ENCODE measurements at regions not wholly inside any gene's neighbourhood (a gene's known extent, or its start where the extent isn't known, plus 50 kb on each side); places are given as distances from the start of the nearest gene placed in this dataset.

DNA sequence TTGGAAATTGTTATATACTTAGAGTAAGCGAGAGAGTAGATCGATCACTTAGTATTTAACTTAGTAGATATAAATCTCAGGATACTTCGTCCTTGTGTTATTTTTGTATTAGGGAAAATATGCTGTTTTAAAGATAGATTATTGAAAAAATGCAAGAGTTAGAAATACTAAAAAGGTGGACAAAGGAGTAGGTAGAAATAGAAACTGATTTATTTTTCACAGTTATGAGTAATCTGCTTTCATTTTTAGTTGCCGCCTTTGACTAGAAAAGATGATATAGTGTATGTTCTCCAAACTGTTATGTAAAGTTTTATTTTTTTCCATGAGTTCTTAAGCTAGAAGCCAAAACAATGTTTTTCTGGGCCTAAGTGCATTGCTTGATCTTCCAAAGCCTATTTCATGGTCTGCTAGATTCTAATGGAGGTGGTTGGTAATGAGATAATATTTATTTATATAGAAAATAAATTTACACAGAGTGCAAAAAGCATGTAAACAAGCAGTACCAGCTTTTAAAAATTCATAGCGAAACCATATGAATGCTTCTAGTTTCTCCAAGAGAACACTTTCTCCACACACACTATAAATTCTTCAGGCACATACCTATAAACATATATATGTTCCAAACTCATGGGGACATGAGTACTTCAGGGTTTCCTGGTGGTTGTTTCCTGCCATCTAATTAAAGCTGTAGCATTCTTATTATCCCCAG, 61.1 kb downstream of the DIPK2A start:
- TF ChIP-seq CTCF (IDR thresholded peaks at IDR 0.05) (no peak), EP300 (IDR thresholded peaks at IDR 0.05) (no peak)

All from tibial nerve (tissue), 4 donors.